ENCODE measurements at regions not wholly inside any gene's neighbourhood (a gene's known extent, or its start where the extent isn't known, plus 50 kb on each side); places are given as distances from the start of the nearest gene placed in this dataset.

DNA sequence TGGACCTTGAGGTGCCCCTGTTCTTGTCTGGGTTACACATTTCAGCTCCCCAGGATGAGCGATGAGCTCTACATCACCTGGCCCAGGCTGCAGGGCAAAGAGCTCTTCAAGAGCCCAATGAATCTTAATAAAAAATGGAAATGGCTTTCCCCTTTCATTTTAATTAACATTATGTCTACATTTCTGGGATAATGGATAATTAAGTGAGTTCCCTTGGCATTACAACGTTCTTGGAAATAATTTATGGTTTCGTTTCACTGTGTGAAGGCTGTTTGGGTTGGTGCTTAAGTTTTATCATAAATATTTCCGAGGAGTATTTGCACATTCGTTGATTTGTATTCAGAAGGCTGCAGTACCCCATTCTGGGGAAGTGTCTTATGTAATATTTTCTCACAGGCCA is 678.3 kb upstream of the EEF2KMT start:
- no peak overlapping the region for H3K4me3 Mint-ChIP-seq
- no peak for ATAC-seq
- Histone ChIP-seq H3K79me2 (replicated peaks; ENCODE audit: insufficient read depth) (no peaks in the 10 kb centered on the region), H3K36me3 (ENCODE audit: insufficient read depth) (no peaks in the 10 kb centered on the region), H3K9me2 (ENCODE audit: insufficient read depth) (peaks cover 2% of the 10 kb centered on the region; the same call in 1 of the 2 replicates), H3K4me1 (ENCODE audit: insufficient read depth) (no peaks in the 10 kb centered on the region), H3K27ac (ENCODE audit: low read depth) (no peak overlapping the region), H4K20me1 (replicated peaks; ENCODE audit: insufficient read depth) (no peaks in the 10 kb centered on the region), H3K4me2 (no peak overlapping the region), H3K27me3 (ENCODE audit: insufficient read depth) (no peaks in the 10 kb centered on the region), H2AFZ (no peak overlapping the region), H3F3A (replicated peaks; ENCODE audit: low read depth) (no peaks in the 10 kb centered on the region), H3K4me3 (no peak overlapping the region)
- no peaks in the 10 kb centered on the region for H3K27me3 Mint-ChIP-seq (ENCODE audit: insufficient read depth, low read depth, poor library complexity)
- no peaks in the 10 kb centered on the region for H3K9me3 Mint-ChIP-seq
- DNase-seq (ENCODE audit: low spot score) = no peak
- no peaks in the 10 kb centered on the region for H3K36me3 Mint-ChIP-seq (ENCODE audit: low read depth)
- TF ChIP-seq NANOG (IDR thresholded peaks at IDR 0.05; ENCODE audit: borderline replicate concordance) = no peak
- TF ChIP-seq, protein P1, sequence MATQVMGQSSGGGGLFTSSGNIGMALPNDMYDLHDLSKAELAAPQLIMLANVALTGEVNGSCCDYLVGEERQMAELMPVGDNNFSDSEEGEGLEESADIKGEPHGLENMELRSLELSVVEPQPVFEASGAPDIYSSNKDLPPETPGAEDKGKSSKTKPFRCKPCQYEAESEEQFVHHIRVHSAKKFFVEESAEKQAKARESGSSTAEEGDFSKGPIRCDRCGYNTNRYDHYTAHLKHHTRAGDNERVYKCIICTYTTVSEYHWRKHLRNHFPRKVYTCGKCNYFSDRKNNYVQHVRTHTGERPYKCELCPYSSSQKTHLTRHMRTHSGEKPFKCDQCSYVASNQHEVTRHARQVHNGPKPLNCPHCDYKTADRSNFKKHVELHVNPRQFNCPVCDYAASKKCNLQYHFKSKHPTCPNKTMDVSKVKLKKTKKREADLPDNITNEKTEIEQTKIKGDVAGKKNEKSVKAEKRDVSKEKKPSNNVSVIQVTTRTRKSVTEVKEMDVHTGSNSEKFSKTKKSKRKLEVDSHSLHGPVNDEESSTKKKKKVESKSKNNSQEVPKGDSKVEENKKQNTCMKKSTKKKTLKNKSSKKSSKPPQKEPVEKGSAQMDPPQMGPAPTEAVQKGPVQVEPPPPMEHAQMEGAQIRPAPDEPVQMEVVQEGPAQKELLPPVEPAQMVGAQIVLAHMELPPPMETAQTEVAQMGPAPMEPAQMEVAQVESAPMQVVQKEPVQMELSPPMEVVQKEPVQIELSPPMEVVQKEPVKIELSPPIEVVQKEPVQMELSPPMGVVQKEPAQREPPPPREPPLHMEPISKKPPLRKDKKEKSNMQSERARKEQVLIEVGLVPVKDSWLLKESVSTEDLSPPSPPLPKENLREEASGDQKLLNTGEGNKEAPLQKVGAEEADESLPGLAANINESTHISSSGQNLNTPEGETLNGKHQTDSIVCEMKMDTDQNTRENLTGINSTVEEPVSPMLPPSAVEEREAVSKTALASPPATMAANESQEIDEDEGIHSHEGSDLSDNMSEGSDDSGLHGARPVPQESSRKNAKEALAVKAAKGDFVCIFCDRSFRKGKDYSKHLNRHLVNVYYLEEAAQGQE (IDR thresholded peaks at IDR 0.05; ENCODE audit: unreplicated experiment) = no peak
- no peak for TF ChIP-seq JUNB (IDR thresholded peaks at IDR 0.05; ENCODE audit: unreplicated experiment)
- TF ChIP-seq, protein P2, sequence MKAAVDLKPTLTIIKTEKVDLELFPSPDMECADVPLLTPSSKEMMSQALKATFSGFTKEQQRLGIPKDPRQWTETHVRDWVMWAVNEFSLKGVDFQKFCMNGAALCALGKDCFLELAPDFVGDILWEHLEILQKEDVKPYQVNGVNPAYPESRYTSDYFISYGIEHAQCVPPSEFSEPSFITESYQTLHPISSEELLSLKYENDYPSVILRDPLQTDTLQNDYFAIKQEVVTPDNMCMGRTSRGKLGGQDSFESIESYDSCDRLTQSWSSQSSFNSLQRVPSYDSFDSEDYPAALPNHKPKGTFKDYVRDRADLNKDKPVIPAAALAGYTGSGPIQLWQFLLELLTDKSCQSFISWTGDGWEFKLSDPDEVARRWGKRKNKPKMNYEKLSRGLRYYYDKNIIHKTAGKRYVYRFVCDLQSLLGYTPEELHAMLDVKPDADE (IDR thresholded peaks at IDR 0.05) = no peak
- TF ChIP-seq EZH2phosphoT487 (IDR thresholded peaks at IDR 0.05; ENCODE audit: unreplicated experiment) = no peak
- TF ChIP-seq POLR2AphosphoS5 (IDR thresholded peaks at IDR 0.05; ENCODE audit: low read depth) = no peak
- no peak for TF ChIP-seq ZNF331 (CRISPR knock-in tag; IDR thresholded peaks at IDR 0.05; ENCODE audit: low read depth)
- TF ChIP-seq STAT1 (IDR thresholded peaks at IDR 0.05; ENCODE audit: unreplicated experiment) = no peak
- TF ChIP-seq, protein P3, sequence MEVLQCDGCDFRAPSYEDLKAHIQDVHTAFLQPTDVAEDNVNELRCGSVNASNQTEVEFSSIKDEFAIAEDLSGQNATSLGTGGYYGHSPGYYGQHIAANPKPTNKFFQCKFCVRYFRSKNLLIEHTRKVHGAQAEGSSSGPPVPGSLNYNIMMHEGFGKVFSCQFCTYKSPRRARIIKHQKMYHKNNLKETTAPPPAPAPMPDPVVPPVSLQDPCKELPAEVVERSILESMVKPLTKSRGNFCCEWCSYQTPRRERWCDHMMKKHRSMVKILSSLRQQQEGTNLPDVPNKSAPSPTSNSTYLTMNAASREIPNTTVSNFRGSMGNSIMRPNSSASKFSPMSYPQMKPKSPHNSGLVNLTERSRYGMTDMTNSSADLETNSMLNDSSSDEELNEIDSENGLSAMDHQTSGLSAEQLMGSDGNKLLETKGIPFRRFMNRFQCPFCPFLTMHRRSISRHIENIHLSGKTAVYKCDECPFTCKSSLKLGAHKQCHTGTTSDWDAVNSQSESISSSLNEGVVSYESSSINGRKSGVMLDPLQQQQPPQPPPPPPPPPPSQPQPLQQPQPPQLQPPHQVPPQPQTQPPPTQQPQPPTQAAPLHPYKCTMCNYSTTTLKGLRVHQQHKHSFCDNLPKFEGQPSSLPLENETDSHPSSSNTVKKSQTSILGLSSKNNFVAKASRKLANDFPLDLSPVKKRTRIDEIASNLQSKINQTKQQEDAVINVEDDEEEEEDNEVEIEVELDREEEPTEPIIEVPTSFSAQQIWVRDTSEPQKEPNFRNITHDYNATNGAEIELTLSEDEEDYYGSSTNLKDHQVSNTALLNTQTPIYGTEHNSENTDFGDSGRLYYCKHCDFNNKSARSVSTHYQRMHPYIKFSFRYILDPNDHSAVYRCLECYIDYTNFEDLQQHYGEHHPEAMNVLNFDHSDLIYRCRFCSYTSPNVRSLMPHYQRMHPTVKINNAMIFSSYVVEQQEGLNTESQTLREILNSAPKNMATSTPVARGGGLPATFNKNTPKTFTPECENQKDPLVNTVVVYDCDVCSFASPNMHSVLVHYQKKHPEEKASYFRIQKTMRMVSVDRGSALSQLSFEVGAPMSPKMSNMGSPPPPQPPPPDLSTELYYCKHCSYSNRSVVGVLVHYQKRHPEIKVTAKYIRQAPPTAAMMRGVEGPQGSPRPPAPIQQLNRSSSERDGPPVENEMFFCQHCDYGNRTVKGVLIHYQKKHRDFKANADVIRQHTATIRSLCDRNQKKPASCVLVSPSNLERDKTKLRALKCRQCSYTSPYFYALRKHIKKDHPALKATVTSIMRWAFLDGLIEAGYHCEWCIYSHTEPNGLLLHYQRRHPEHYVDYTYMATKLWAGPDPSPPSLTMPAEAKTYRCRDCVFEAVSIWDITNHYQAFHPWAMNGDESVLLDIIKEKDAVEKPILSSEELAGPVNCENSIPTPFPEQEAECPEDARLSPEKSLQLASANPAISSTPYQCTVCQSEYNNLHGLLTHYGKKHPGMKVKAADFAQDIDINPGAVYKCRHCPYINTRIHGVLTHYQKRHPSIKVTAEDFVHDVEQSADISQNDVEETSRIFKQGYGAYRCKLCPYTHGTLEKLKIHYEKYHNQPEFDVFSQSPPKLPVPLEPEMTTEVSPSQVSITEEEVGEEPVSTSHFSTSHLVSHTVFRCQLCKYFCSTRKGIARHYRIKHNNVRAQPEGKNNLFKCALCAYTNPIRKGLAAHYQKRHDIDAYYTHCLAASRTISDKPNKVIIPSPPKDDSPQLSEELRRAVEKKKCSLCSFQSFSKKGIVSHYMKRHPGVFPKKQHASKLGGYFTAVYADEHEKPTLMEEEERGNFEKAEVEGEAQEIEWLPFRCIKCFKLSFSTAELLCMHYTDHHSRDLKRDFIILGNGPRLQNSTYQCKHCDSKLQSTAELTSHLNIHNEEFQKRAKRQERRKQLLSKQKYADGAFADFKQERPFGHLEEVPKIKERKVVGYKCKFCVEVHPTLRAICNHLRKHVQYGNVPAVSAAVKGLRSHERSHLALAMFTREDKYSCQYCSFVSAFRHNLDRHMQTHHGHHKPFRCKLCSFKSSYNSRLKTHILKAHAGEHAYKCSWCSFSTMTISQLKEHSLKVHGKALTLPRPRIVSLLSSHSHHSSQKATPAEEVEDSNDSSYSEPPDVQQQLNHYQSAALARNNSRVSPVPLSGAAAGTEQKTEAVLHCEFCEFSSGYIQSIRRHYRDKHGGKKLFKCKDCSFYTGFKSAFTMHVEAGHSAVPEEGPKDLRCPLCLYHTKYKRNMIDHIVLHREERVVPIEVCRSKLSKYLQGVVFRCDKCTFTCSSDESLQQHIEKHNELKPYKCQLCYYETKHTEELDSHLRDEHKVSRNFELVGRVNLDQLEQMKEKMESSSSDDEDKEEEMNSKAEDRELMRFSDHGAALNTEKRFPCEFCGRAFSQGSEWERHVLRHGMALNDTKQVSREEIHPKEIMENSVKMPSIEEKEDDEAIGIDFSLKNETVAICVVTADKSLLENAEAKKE (CRISPR knock-in tag; IDR thresholded peaks at IDR 0.05) = no peak
- no peak for TF ChIP-seq CREB1 (CRISPR knock-in tag; IDR thresholded peaks at IDR 0.05; ENCODE audit: low read depth)
- TF ChIP-seq, protein P4, sequence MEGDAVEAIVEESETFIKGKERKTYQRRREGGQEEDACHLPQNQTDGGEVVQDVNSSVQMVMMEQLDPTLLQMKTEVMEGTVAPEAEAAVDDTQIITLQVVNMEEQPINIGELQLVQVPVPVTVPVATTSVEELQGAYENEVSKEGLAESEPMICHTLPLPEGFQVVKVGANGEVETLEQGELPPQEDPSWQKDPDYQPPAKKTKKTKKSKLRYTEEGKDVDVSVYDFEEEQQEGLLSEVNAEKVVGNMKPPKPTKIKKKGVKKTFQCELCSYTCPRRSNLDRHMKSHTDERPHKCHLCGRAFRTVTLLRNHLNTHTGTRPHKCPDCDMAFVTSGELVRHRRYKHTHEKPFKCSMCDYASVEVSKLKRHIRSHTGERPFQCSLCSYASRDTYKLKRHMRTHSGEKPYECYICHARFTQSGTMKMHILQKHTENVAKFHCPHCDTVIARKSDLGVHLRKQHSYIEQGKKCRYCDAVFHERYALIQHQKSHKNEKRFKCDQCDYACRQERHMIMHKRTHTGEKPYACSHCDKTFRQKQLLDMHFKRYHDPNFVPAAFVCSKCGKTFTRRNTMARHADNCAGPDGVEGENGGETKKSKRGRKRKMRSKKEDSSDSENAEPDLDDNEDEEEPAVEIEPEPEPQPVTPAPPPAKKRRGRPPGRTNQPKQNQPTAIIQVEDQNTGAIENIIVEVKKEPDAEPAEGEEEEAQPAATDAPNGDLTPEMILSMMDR (conservative IDR thresholded peaks at IDR 0.05; ENCODE audit: low read depth in 2 of 2) = no peak
- no peak for TF ChIP-seq ZNF114 (CRISPR knock-in tag; IDR thresholded peaks at IDR 0.05)
- no peak for TF ChIP-seq EZH2 (IDR thresholded peaks at IDR 0.05; ENCODE audit: low read depth, unreplicated experiment)
- H3K27ac Mint-ChIP-seq = no peak overlapping the region
- no peaks in the 10 kb centered on the region for H3K4me1 Mint-ChIP-seq
